Activated T-cell treated with anti-CD3 and anti-CD28 coated beads, Interleukin-2, amount 50 U/mL, for 24 hours (primary cell): ENCODE measurements at regions not wholly inside any gene's neighbourhood (a gene's known extent, or its start where the extent isn't known, plus 50 kb on each side); places are given as distances from the start of the nearest gene placed in this dataset.
"Not testable (repeated sequence)": the region's sequence is repeated elsewhere in the genome, so short reads cannot be mapped to it uniquely, and the experiment has no call there.

Source experiments
- DNase-seq: peaks from one replicate; pipeline ENCODE4 v3.0.0-alpha.2; 2020
- H3K27ac Mint-ChIP-seq: 2 replicates; pipeline ENCODE4 v1.8.0; 2020; ENCODE audit warnings: mild to moderate bottlenecking, mixed read lengths
- H3K27me3 Mint-ChIP-seq: 2 replicates; pipeline ENCODE4 v1.8.0; 2020; ENCODE audit warnings: mixed read lengths
- H3K36me3 Mint-ChIP-seq: 2 replicates; pipeline ENCODE4 v1.8.0; 2020; ENCODE audit warnings: low read depth, mixed read lengths
- H3K4me1 Mint-ChIP-seq: 2 replicates; pipeline ENCODE4 v1.8.0; 2020; ENCODE audit warnings: low read depth, mixed read lengths
- H3K4me3 Mint-ChIP-seq: 2 replicates; pipeline ENCODE4 v1.8.0; 2020; ENCODE audit warnings: mild to moderate bottlenecking, moderate library complexity, mixed read lengths
- H3K9me3 Mint-ChIP-seq: 2 replicates; pipeline ENCODE4 v1.8.0; 2020; ENCODE audit warnings: mixed read lengths

GRCh38 chr12:97666263-97666662 is 203.7 kb downstream of the RMST start:
- H3K27me3 Mint-ChIP-seq = no peaks in the 10 kb centered on the region
- no peak for DNase-seq
- no peaks in the 10 kb centered on the region for H3K36me3 Mint-ChIP-seq
- H3K9me3 Mint-ChIP-seq = no peaks in the 10 kb centered on the region
- no peak overlapping the region for H3K27ac Mint-ChIP-seq
- no peak overlapping the region for H3K4me3 Mint-ChIP-seq
- no peaks in the 10 kb centered on the region for H3K4me1 Mint-ChIP-seq

- Mint-ChIP-seq H3K4me3 (no peak overlapping the region), H3K9me3 (peaks cover 7% of the 10 kb centered on the region), H3K4me1 (no peaks in the 10 kb centered on the region), H3K27ac (no peak overlapping the region), H3K36me3 (no peaks in the 10 kb centered on the region), H3K27me3 (no peaks in the 10 kb centered on the region)
- DNase-seq = no peak
Measured at GRCh38 chr12:97672870-97673269, 210.3 kb downstream of the RMST start.

GRCh38 chr12:97680751-97681150 is 218.1 kb downstream of the RMST start:
- H3K4me1 Mint-ChIP-seq = no peaks in the 10 kb centered on the region
- H3K36me3 Mint-ChIP-seq = no peaks in the 10 kb centered on the region
- H3K4me3 Mint-ChIP-seq = no peak overlapping the region
- DNase-seq = no peak
- peaks cover 2% of the 10 kb centered on the region for H3K9me3 Mint-ChIP-seq
- no peaks in the 10 kb centered on the region for H3K27me3 Mint-ChIP-seq
- no peak overlapping the region for H3K27ac Mint-ChIP-seq

DNA sequence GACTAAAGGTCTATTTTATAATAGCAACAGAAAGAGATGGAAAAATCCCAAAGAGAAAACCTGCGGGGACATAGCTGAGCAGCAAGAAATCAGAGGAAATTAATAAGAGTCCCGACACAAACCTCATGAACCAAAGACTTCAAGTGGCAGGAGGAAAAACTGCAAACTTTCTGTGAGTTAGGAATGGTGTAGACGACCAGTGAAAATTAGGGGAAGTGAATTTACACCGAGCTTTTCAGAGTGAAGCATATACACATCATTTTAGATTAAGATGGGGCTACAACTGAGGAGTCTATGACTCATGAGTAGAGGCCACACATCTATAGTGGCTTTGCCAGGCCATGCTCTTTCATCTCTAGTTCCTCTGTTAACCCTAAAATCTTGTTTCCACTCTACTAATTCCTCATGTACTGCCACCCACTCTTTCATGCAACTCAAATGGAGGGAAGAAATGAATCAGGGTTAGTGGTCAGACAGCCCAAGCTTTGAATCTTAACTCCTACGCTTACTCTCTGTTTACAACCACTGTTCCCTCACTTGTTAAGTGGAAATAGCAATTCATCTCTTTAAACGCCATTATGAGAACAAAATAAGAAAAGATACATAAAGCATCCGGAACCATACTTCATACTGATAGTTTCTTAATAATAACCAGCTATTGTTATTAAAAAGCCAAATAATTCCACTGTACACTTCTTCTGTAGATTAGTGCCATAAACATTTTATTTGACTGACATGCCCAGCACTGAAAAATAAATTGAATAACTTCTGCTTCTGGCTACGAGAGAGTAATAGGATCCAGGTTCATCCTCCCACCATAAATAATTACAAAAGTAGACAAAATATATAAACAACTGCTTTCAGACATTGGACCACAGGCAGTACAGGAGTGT is 219.3 kb downstream of the RMST start:
- H3K36me3 Mint-ChIP-seq = no peaks in the 10 kb centered on the region
- DNase-seq = no peak
- no peaks in the 10 kb centered on the region for H3K4me1 Mint-ChIP-seq
- H3K27ac Mint-ChIP-seq = no peak overlapping the region
- H3K4me3 Mint-ChIP-seq = no peak overlapping the region
- no peaks in the 10 kb centered on the region for H3K27me3 Mint-ChIP-seq
- H3K9me3 Mint-ChIP-seq = no peaks in the 10 kb centered on the region

DNA sequence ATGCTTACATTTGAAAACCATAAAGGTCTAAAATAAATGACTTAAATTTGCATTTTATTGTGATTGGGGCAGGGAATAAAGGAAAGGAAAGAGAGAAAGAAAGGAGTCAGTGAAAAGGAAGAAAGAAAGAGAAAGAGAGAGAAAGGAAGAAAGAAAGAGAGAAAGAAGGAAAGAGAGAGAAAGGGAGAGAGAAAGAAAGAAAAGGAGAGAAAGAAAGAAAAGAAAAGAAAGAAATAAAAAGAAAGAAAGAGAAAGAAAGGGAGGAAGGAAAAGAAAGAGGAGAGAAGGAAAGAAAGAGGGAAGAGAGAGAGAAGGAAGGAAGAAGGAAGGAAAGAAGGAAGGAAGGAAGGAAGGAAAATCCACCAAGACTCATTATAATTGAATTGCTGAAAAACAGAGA is 222.8 kb downstream of the RMST start:
- H3K27ac Mint-ChIP-seq = no peak overlapping the region
- no peaks in the 10 kb centered on the region for H3K9me3 Mint-ChIP-seq
- no peaks in the 10 kb centered on the region for H3K36me3 Mint-ChIP-seq
- DNase-seq = no peak
- H3K4me1 Mint-ChIP-seq = no peaks in the 10 kb centered on the region
- H3K4me3 Mint-ChIP-seq = no peak overlapping the region
- no peaks in the 10 kb centered on the region for H3K27me3 Mint-ChIP-seq

GRCh38 chr12:97701901-97702300 is 239.3 kb downstream of the RMST start:
- Mint-ChIP-seq H3K27me3 (no peaks in the 10 kb centered on the region), H3K36me3 (no peaks in the 10 kb centered on the region), H3K4me3 (no peak overlapping the region), H3K27ac (no peak overlapping the region), H3K4me1 (no peaks in the 10 kb centered on the region), H3K9me3 (peaks cover 7% of the 10 kb centered on the region)
- DNase-seq = no peak

- Mint-ChIP-seq H3K27ac (no peak overlapping the region), H3K27me3 (no peaks in the 10 kb centered on the region), H3K36me3 (no peaks in the 10 kb centered on the region), H3K4me3 (no peak overlapping the region), H3K4me1 (no peaks in the 10 kb centered on the region), H3K9me3 (no peaks in the 10 kb centered on the region)
- DNase-seq = no peak
Measured at GRCh38 chr12:97711392-97711791, 248.8 kb downstream of the RMST start.

DNA sequence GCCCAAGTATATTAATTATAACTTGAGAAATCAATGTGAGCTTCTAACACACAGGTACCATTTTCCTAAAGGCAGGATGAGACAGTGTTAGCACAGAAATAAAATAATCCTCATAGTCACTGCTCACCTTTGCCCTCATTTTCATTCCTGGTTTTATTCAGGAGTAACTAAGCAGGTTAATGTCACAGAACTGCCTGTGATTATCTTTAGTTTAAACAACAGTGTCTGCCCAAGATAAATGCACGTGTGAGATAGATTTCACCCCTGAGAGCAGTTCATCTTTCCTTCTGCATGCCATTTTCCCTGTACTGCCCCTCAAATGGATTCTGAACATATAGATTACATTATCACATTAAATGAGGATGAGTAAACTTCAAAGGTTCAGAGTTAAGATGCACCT is 250.7 kb downstream of the RMST start:
- Mint-ChIP-seq H3K4me1 (no peaks in the 10 kb centered on the region), H3K27me3 (no peaks in the 10 kb centered on the region), H3K27ac (no peak overlapping the region), H3K36me3 (no peaks in the 10 kb centered on the region), H3K9me3 (no peaks in the 10 kb centered on the region), H3K4me3 (no peak overlapping the region)
- DNase-seq = no peak

DNA sequence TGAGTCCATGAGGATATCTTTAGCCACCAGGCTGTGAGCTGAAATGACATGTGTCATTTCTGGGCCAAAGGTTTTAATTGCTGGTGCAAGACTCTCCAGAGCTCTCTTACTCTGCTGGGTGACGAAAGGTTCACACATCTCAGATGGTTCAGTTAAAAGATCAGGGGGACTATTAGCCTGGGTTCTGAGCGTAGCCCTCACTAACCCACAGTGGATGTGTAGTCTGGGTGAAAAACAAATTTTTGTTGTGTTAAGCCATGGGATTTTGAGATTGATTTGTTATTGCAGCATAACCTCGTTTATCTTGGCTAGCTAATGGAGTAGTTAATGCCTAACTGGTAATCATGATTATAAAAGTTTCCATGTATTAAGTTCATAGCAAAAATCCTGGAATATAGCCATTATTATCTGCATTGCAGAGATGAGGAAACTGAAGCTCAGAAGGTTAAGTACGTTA is 251.5 kb downstream of the RMST start:
- Mint-ChIP-seq H3K9me3 (no peaks in the 10 kb centered on the region), H3K27me3 (no peaks in the 10 kb centered on the region), H3K4me1 (no peaks in the 10 kb centered on the region)

DNA sequence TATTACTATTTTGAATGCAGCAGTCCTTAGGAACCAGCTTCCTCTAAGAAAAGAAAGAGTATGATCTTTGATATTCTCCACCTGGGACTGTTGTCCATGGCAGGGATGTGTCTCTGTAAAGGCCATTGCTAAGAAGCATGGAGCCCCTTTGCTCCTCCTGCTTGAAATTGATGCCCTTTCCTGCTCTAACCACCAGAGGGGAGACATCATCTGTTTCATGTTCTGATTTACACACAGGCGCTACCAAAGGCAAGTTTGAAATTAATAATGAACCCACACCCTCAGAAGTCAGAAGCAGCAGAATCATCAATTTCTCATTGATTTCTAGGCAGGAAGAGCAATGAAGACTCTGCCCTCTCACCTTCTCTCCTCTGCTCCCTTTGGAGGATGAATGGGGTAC is 253.8 kb downstream of the RMST start:
- Mint-ChIP-seq H3K4me1 (no peaks in the 10 kb centered on the region), H3K36me3 (no peaks in the 10 kb centered on the region), H3K27ac (no peak overlapping the region), H3K27me3 (no peaks in the 10 kb centered on the region), H3K4me3 (no peak overlapping the region), H3K9me3 (peaks cover 3% of the 10 kb centered on the region)
- DNase-seq = no peak

More for the DNA sequence above, 251.5 kb downstream of the RMST start:
- Mint-ChIP-seq H3K27ac (no peak overlapping the region), H3K36me3 (no peaks in the 10 kb centered on the region), H3K4me3 (no peak overlapping the region)
- DNase-seq = no peak

DNA sequence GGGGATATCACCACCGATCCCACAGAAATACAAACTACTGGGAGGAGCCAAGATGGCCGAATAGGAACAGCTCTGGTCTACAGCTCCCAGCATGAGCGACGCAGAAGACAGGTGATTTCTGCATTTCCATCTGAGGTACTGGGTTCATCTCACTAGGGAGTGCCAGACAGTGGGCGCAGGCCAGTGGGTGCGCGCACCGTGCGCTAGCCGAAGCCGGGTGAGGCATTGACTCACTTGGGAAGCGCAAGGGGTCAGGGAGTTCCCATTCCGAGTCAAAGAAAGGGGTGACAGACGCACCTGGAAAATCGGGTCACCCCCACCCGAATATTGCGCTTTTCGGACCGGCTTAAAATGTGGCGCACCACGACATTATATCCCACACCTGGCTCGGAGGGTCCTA is 261.2 kb downstream of the RMST start:
- H3K27me3 Mint-ChIP-seq, H3K9me3 Mint-ChIP-seq, DNase-seq, H3K4me3 Mint-ChIP-seq, H3K36me3 Mint-ChIP-seq, H3K27ac Mint-ChIP-seq, H3K4me1 Mint-ChIP-seq: not testable (repeated sequence)

DNA sequence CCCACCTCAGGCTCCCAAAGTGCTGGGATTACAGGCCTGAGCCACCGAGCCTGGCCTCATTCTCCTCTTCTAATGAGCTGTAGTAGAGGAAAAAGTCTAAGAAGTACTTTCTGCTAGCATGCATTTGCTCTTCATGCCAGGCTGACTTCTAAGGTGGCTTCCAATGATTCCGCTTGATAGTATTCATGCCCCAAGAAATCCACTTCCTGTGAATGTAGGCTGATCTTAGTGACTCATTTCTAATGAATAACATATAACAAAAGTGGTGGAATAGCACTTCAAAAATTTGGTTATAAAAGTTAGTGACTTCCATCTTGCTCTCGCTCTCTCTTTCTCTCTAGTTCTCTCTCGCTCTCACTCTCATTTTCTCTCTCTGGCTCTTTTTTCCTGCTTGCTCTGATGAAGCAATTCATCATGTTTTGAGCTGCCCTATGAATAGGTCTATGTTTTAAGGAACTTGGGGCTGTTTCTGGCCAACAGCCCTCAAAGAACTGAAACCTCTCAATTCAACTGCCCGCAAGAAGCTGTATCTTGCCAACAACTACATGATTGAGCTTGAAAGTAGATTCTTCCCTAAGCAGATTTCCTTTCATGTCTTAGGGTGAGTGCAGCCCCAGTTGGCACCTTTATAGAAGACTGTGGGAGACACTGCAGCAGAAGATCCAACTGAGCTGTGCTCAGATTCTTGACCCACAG is 282.9 kb downstream of the RMST start:
- no peak overlapping the region for H3K4me3 Mint-ChIP-seq
- no peak for DNase-seq
- H3K36me3 Mint-ChIP-seq = no peaks in the 10 kb centered on the region
- no peaks in the 10 kb centered on the region for H3K9me3 Mint-ChIP-seq
- H3K27me3 Mint-ChIP-seq = no peaks in the 10 kb centered on the region
- no peak overlapping the region for H3K27ac Mint-ChIP-seq
- no peaks in the 10 kb centered on the region for H3K4me1 Mint-ChIP-seq

DNA sequence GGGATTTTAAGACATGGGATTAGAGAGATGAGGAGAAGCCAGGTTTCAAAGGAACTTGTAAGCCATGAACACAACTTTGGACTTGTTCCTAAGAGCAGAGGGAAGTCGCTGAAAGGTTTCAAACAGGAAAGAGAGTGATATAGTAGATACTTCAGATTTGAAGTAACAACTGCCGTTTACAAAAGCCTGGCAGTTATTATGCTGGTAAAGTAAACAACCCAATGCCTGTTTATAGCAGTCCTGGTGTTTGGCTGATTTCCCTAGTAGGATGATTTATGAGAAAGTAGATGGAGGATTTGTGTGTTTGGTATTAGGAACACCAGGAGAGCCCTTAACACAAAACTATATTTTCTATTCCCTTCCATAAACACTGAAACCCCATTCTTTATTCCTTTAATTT is 285.7 kb downstream of the RMST start:
- no peaks in the 10 kb centered on the region for H3K27me3 Mint-ChIP-seq
- H3K4me1 Mint-ChIP-seq = no peaks in the 10 kb centered on the region
- no peak for DNase-seq
- H3K36me3 Mint-ChIP-seq = no peaks in the 10 kb centered on the region
- H3K9me3 Mint-ChIP-seq = no peaks in the 10 kb centered on the region
- H3K27ac Mint-ChIP-seq = no peak overlapping the region
- H3K4me3 Mint-ChIP-seq = no peak overlapping the region

DNA sequence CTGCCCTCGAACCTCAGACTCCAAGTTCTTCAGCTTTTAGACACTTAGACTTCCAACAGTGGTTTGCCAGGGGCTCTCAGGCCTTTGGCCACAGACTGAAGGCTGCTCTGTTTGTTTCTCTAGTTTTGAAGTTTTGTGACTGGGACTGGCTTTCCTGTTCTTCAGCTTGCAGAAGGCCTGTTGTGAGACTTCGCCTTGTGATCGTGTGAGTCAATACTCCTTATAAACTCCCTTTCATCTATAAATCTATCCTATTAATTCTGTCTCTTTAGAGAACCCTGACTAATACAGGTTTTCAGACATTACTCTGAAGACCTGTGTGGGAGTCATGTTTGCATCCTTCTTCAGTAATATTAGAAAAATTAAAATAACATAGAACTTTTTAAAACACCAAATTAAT is 289.1 kb downstream of the RMST start:
- Mint-ChIP-seq H3K4me3 (no peak overlapping the region), H3K9me3 (no peaks in the 10 kb centered on the region), H3K36me3 (no peaks in the 10 kb centered on the region), H3K27ac (no peak overlapping the region), H3K27me3 (no peaks in the 10 kb centered on the region), H3K4me1 (no peaks in the 10 kb centered on the region)
- DNase-seq = no peak

GRCh38 chr12:97752129-97752528 is 289.5 kb downstream of the RMST start:
- no peaks in the 10 kb centered on the region for H3K9me3 Mint-ChIP-seq
- no peaks in the 10 kb centered on the region for H3K36me3 Mint-ChIP-seq
- DNase-seq = no peak
- no peaks in the 10 kb centered on the region for H3K27me3 Mint-ChIP-seq
- no peaks in the 10 kb centered on the region for H3K4me1 Mint-ChIP-seq
- no peak overlapping the region for H3K4me3 Mint-ChIP-seq
- H3K27ac Mint-ChIP-seq = no peak overlapping the region
